ENCODE measurements at regions not wholly inside any gene's neighbourhood (a gene's known extent, or its start where the extent isn't known, plus 50 kb on each side); places are given as distances from the start of the nearest gene placed in this dataset.

- ATAC-seq (no peak), DNase-seq (peak; percentile 42 to 50)
- peak overlapping the region in 1 of 2 donors; percentile 14 for H3K27ac Mint-ChIP-seq
- H3K27me3 Mint-ChIP-seq: peaks cover 77% of the 10 kb centered on the region
- peaks cover 11% of the 10 kb centered on the region for H3K4me1 Mint-ChIP-seq
- no peak overlapping the region for H3K4me3 Mint-ChIP-seq
- peaks cover 11 to 19% of the 10 kb centered on the region in 2 donors for H3K9me3 Mint-ChIP-seq
These were observed 76.7 kb upstream of the RGS6 start for GRCh38 chr14:71855399-71856036.

- DNase-seq (peak; percentile 2 to 17), ATAC-seq (peak; percentile 48)
- Mint-ChIP-seq H3K9me3 (peaks cover 12 to 19% of the 10 kb centered on the region in 2 donors), H3K27ac (peak overlapping the region in 1 of 2 donors; percentile 1), H3K4me3 (peak overlapping the region in 1 of 2 donors; percentile 4), H3K27me3 (peaks cover 83% of the 10 kb centered on the region), H3K4me1 (peaks cover 11% of the 10 kb centered on the region)
These were observed 75.9 kb upstream of the RGS6 start for GRCh38 chr14:71856199-71856919.

- H3K9me3 Mint-ChIP-seq: peaks cover 3 to 7% of the 10 kb centered on the region in 2 donors
- DNase-seq: no peak
- H3K4me1 Mint-ChIP-seq: no peaks in the 10 kb centered on the region
- no peak for ATAC-seq
- no peak overlapping the region for H3K4me3 Mint-ChIP-seq
- peaks cover 68% of the 10 kb centered on the region for H3K27me3 Mint-ChIP-seq
- no peak overlapping the region for H3K27ac Mint-ChIP-seq
These were observed 69.2 kb upstream of the RGS6 start for GRCh38 chr14:71863049-71863448.

GRCh38 chr14:71863766-71864165, 68.5 kb upstream of the RGS6 start:
- Mint-ChIP-seq H3K27ac (no peak overlapping the region), H3K27me3 (peaks cover 62% of the 10 kb centered on the region), H3K4me3 (no peak overlapping the region), H3K4me1 (no peaks in the 10 kb centered on the region), H3K9me3 (peaks cover 0 to 4% of the 10 kb centered on the region in 2 donors)
- ATAC-seq: no peak
- DNase-seq: no peak
